ENCODE measurements at regions not wholly inside any gene's neighbourhood (a gene's known extent, or its start where the extent isn't known, plus 50 kb on each side); places are given as distances from the start of the nearest gene placed in this dataset.

DNA sequence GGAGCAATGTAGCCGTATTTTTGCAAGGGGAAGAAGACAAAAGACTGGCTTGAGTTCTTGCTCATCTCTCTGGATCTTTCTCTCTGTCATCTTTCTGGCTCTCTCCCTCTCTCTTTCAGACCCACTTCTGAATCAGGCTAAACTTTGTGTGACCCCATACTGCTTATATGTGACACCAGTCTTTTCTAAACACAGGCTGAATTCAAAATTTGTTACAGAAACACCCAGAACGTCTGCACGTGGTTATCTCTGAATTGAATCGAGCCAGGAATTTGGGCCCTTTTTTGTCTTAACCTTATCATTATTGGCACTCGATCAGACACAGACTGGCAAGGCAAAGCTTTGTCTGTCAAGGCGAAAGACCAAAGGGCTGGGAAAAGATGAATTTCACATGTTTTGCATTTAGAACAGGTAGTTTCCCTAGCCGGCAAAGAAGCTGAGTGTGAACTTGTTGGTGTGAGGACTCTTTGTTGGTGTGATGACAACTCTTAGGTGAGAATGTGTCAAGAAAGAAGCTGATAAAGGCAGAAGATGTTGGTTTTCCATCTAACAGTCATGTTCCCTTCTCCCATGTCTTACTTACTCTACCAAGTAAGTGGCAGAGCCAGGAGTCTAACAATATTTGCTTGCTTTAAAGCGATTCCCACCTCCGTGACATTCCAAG, 150.2 kb upstream of the RFLNA start:
- H4K20me1 ChIP-seq (replicated peaks in 1 of 2; ENCODE audit: control insufficient read depth in 1 of 2, insufficient read depth in 2 of 2, low read length in 2 of 2), result no peaks in the 10 kb centered on the region
- H3K36me3 ChIP-seq (ENCODE audit: control insufficient read depth in 2 of 4, insufficient read depth in 4 of 4, low read length in 3 of 4), result 0 out of 8 replicates have a peak, but pooled peaks cover 0 to 3% (median 0%) of the 10 kb centered on the region in 4 experiments
- H2BK20ac ChIP-seq (ENCODE audit: low read length), result peak overlapping the region; percentile 99
- H2BK12ac ChIP-seq (ENCODE audit: low read depth, low read length), result peak overlapping the region; percentile 71; the same call in 1 of the 2 replicates
- no peak overlapping the region for H3K4me2 ChIP-seq (ENCODE audit: insufficient read depth in 1 of 2, low read depth in 2 of 2, low read length in 2 of 2)
- H3K9ac ChIP-seq (replicated peaks in 1 of 4; ENCODE audit: extremely low read depth in 1 of 4, low read depth in 3 of 4, low read length in 3 of 4), result no peak overlapping the region
- no peak overlapping the region for H3K23ac ChIP-seq (ENCODE audit: insufficient read length)
- H2BK15ac ChIP-seq (ENCODE audit: low read length), result no peak overlapping the region
- H3K14ac ChIP-seq (ENCODE audit: insufficient read length), result no peak overlapping the region
- ChIA-PET CTCF (ENCODE audit: partially characterized antibody) (interaction anchor here (0.7 to 4.2 kb wide), 6 partner anchors 12 to 177 kb away, joined by 3 to 13 read pairs (median 3); no protein-coding TSS in a partner anchor), POLR2A (ENCODE audit: partially characterized antibody) (interaction anchor here (0.7 to 1.5 kb wide), 3 partner anchors 13 to 359 kb away, joined by 3 read pairs; no protein-coding TSS in a partner anchor)
- peak overlapping the region; percentile 97 for H4K91ac ChIP-seq (replicated peaks; ENCODE audit: insufficient read length, low read length)
- peak overlapping the region; percentile 75; the same call in 1 of the 2 replicates for H2AK5ac ChIP-seq (ENCODE audit: low read depth, low read length)
- peak overlapping the region; percentile 37 for H4K5ac ChIP-seq (ENCODE audit: insufficient read length, low read depth, low read length)
- no peak overlapping the region for H3K56ac ChIP-seq (replicated peaks; ENCODE audit: insufficient read length, low read depth, low read length)
- no peak overlapping the region for H3K27ac ChIP-seq (ENCODE audit: low read depth, low read length)
- H3K79me2 ChIP-seq (ENCODE audit: control insufficient read depth in 1 of 2, insufficient read depth in 2 of 2, low read length in 2 of 2), result no peaks in the 10 kb centered on the region
- no peaks in the 10 kb centered on the region; the same call in 1 of the 2 replicates for H3K23me2 ChIP-seq (ENCODE audit: low read depth, low read length)
- no peak overlapping the region for H3K4me3 ChIP-seq (ENCODE audit: extremely low read depth in 1 of 4, insufficient read depth in 2 of 4, low read depth in 3 of 4, low read length in 4 of 4)
- TF ChIP-seq MAX (IDR thresholded peaks at IDR 0.05), result no peak
- no peak for TF ChIP-seq EGR1 (IDR thresholded peaks at IDR 0.05; ENCODE audit: borderline replicate concordance, low read depth, low read length)
- no peak for TF ChIP-seq RAD21 (IDR thresholded peaks at IDR 0.05 in 1 of 2, conservative IDR thresholded peaks at IDR 0.05 in 1 of 2; ENCODE audit: low read depth in 2 of 2, low read length in 2 of 2)
- TF ChIP-seq RBBP5 (IDR thresholded peaks at IDR 0.05; ENCODE audit: borderline replicate concordance, low read depth, low read length), result no peak
- TF ChIP-seq CREB1 (IDR thresholded peaks at IDR 0.05), result no peak
- no peak for TF ChIP-seq YY1 (IDR thresholded peaks at IDR 0.05; ENCODE audit: low read depth, low read length)
- no peak for TF ChIP-seq NRF1 (IDR thresholded peaks at IDR 0.05; ENCODE audit: low read depth, low read length)
- no peak for TF ChIP-seq TEAD4 (IDR thresholded peaks at IDR 0.05; ENCODE audit: low read depth, low read length)
- TF ChIP-seq NANOG (IDR thresholded peaks at IDR 0.05; ENCODE audit: insufficient read depth, low read depth, low read length, poor library complexity, severe bottlenecking), result no peak
- no peak for TF ChIP-seq SP4 (IDR thresholded peaks at IDR 0.05; ENCODE audit: low read length)
- no peak for TF ChIP-seq SRF (IDR thresholded peaks at IDR 0.05; ENCODE audit: low read depth, low read length)
- TF ChIP-seq SP2 (IDR thresholded peaks at IDR 0.05; ENCODE audit: low read length), result no peak
- H4K8ac ChIP-seq (ENCODE audit: extremely low read depth, insufficient read depth, low read length), result no peak overlapping the region
- no peak for FAIRE-seq
- peak overlapping the region; percentile 99 for H2BK120ac ChIP-seq (replicated peaks; ENCODE audit: low read depth, low read length)
- peak overlapping the region; percentile 73 for H3K18ac ChIP-seq (ENCODE audit: extremely low read depth, low read length)
- WGBS, 2 experiments (ENCODE audit: extremely low coverage in 1 of 2, insufficient coverage in 1 of 2, insufficient read length in 1 of 2, insufficient replicate concordance in 2 of 2, low coverage in 1 of 2, low lambda C conversion rate in 2 of 2, missing lambda C conversion rate in 1 of 2), result 88% methylated on average over 9 of the region's 9 CpGs; no CpG with 5 or more reads in 1 of the 2 experiments
- no peak overlapping the region for H2AFZ ChIP-seq (ENCODE audit: low read length)
- H3K27me3 ChIP-seq (replicated peaks in 1 of 4; ENCODE audit: control insufficient read depth in 3 of 4, extremely low read depth in 1 of 4, insufficient read depth in 3 of 4, low read length in 3 of 4), result no peaks in the 10 kb centered on the region; a peak in 1 of 7 replicates
- no peak for DNase-seq (ENCODE audit: low read depth in 1 of 2, low spot score in 2 of 2)
- H3K4ac ChIP-seq (replicated peaks; ENCODE audit: insufficient read length, low read depth, low read length), result peak overlapping the region; percentile 95
- H3K79me1 ChIP-seq (ENCODE audit: low read depth, low read length), result no peaks in the 10 kb centered on the region
- peak overlapping the region; percentile 60; the same call in 1 of the 2 replicates for H2BK5ac ChIP-seq (ENCODE audit: low read depth, low read length)
- H3K9me3 ChIP-seq (ENCODE audit: insufficient read depth in 2 of 2, low read depth in 1 of 2, low read length in 1 of 2), result peaks cover 8 to 10% of the 10 kb centered on the region in 2 experiments
- peaks cover 5 to 36% (median 20%) of the 10 kb centered on the region in 4 experiments; a peak in 5 of 7 replicates for H3K4me1 ChIP-seq (replicated peaks in 1 of 4; ENCODE audit: control insufficient read depth in 3 of 4, insufficient read depth in 4 of 4, low read length in 3 of 4)
